ENCODE measurements at regions not wholly inside any gene's neighbourhood (a gene's known extent, or its start where the extent isn't known, plus 50 kb on each side); places are given as distances from the start of the nearest gene placed in this dataset.

DNA sequence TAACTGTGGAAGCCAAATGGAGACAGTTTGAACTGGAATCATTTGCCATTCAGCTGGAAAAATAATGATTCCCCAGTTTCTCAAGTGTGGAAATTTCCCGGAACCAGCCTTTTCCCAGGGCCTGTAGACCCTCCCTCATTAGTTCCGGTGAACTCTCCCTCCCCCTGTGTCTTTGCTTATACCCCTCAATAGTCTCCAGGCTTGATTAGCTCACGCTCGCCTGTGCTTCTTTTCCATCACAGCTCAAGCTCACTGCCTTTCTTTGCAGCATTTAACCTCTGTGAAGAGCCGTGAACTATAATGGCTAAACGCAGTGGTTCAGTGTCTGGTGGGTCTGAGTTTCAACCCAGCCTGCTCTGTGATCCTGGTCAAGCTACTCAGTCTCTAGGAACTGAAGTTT lies 690.8 kb downstream of the INHBA start:
- WGBS, 5 donors: 91 to 98% (median 95%) methylated on average over 6 of the region's 6 CpGs
- no peak overlapping the region for H3K4me3 ChIP-seq
- H3K27me3 ChIP-seq (replicated peaks in 1 of 7): no peaks in the 10 kb centered on the region
- H3K27ac ChIP-seq: no peak overlapping the region
- intact Hi-C loops (cut with DNase I; ENCODE audit: low total_unique reads): loop anchor here (10.0 kb wide), 1 partner anchor 683 kb away; no protein-coding TSS in a partner anchor
- DNase-seq: no peak
- H3K36me3 ChIP-seq: no peaks in the 10 kb centered on the region
- H3K4me1 ChIP-seq: peaks cover 0 to 11% (median 4%) of the 10 kb centered on the region in 6 donors
- TF ChIP-seq POLR2AphosphoS5 (IDR thresholded peaks at IDR 0.05) (no peak), POLR2A (IDR thresholded peaks at IDR 0.05) (no peak)
- TF ChIP-seq, protein P1, sequence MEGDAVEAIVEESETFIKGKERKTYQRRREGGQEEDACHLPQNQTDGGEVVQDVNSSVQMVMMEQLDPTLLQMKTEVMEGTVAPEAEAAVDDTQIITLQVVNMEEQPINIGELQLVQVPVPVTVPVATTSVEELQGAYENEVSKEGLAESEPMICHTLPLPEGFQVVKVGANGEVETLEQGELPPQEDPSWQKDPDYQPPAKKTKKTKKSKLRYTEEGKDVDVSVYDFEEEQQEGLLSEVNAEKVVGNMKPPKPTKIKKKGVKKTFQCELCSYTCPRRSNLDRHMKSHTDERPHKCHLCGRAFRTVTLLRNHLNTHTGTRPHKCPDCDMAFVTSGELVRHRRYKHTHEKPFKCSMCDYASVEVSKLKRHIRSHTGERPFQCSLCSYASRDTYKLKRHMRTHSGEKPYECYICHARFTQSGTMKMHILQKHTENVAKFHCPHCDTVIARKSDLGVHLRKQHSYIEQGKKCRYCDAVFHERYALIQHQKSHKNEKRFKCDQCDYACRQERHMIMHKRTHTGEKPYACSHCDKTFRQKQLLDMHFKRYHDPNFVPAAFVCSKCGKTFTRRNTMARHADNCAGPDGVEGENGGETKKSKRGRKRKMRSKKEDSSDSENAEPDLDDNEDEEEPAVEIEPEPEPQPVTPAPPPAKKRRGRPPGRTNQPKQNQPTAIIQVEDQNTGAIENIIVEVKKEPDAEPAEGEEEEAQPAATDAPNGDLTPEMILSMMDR (IDR thresholded peaks at IDR 0.05 in 8 of 11, conservative IDR thresholded peaks at IDR 0.05 in 3 of 11): no peak
- H3K9me3 ChIP-seq: no peaks in the 10 kb centered on the region

DNA sequence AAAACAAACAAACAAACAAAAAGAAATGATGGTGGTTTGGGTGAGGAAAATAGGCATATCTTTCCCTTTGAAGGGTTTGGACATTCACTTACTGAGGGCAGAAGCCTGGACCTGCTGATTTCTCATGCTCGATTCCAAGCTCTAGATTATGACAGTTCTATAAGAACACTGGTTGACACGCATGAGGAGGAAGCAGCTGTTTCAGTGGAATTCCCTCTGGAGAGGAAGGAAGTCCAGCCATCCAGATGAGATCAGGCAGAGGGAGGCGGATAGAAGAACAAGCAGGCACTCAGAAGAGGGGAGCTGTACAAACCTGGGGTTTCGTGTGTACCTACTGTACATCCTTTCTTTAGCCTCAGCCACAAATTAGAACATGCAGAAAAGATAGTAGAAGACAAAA lies 691.9 kb downstream of the INHBA start:
- TF ChIP-seq POLR2AphosphoS5 (IDR thresholded peaks at IDR 0.05): no peak
- TF ChIP-seq, protein P1 (IDR thresholded peaks at IDR 0.05 in 8 of 11, conservative IDR thresholded peaks at IDR 0.05 in 3 of 11): no peak
- TF ChIP-seq POLR2A (IDR thresholded peaks at IDR 0.05): no peak
- WGBS, 5 donors: 21 to 54% (median 27%) methylated on average over 4 of the region's 4 CpGs
- Histone ChIP-seq H3K27me3 (replicated peaks in 1 of 7) (no peaks in the 10 kb centered on the region), H3K4me3 (no peak overlapping the region), H3K4me1 (peaks cover 0 to 11% (median 4%) of the 10 kb centered on the region in 6 donors), H3K36me3 (no peaks in the 10 kb centered on the region), H3K27ac (peak overlapping the region in 3 of 8 donors; percentile 6 to 65 (median 46)), H3K9me3 (no peaks in the 10 kb centered on the region)
- intact Hi-C loops (cut with DNase I; ENCODE audit: low total_unique reads): loop anchor here (10.0 kb wide), 1 partner anchor 684 kb away; no protein-coding TSS in a partner anchor
- no peak for DNase-seq

DNA sequence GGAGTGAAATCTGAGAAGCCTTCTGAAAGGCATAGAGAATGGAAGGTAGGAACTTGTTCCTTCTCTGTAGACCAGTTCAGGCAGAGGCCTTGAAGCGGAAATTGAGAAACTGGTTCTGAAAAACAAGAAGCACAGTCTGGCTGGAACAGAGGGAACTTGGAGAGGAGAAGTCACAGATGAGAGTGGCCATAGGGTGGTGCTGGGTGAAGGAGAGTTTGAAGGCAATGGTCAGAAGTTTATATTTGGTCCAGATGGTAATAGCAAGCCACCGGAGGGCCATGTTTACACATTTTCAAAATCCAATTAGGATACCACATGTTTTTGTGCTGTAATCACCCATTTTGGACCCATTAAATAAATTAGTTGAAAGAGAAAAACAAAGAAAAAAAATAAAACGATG lies 692.5 kb downstream of the INHBA start:
- peaks cover 0 to 11% (median 4%) of the 10 kb centered on the region in 6 donors for H3K4me1 ChIP-seq
- H3K9me3 ChIP-seq: no peaks in the 10 kb centered on the region
- H3K36me3 ChIP-seq: no peaks in the 10 kb centered on the region
- no peaks in the 10 kb centered on the region for H3K27me3 ChIP-seq (replicated peaks in 1 of 7)
- DNase-seq: no peak
- H3K27ac ChIP-seq: peak overlapping the region in 4 of 8 donors; percentile 6 to 65 (median 42)
- WGBS, 5 donors: 59 to 85% (median 67%) methylated on average over 3 of the region's 3 CpGs
- intact Hi-C loops (cut with DNase I; ENCODE audit: low total_unique reads): loop anchor here (10.0 kb wide), 1 partner anchor 684 kb away; no protein-coding TSS in a partner anchor
- TF ChIP-seq POLR2A (IDR thresholded peaks at IDR 0.05) (no peak), POLR2AphosphoS5 (IDR thresholded peaks at IDR 0.05) (no peak)
- TF ChIP-seq, protein P1 (IDR thresholded peaks at IDR 0.05 in 8 of 11, conservative IDR thresholded peaks at IDR 0.05 in 3 of 11): no peak
- no peak overlapping the region for H3K4me3 ChIP-seq

DNA sequence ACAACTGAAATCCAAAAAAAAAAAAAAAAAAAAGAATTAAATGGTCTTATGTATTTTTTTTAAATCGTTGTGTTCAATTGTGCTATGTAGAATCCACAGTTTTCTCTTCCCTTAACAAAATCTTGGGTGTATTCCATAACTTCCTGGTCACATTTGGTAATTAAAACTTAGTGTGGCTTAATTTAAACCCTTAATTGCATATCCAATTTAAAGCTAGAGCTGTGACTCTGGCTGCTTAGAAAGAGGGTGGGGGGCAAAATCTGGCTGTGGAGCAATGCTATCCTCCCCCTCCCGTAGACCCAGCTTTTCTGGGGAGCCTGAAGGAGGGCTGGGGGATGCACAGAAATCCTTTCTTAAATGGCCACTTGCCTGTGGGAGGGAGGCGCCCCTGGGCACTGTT lies 695.1 kb downstream of the INHBA start:
- no peaks in the 10 kb centered on the region for H3K36me3 ChIP-seq
- 81 to 95% (median 86%) methylated on average over 3 of the region's 3 CpGs for whole genome bisulfite sequencing, 5 donors
- no peak overlapping the region for H3K4me3 ChIP-seq
- intact Hi-C loops (cut with DNase I; ENCODE audit: low total_unique reads): no loop called here
- H3K27me3 ChIP-seq (replicated peaks in 1 of 7): no peaks in the 10 kb centered on the region
- no peaks in the 10 kb centered on the region for H3K9me3 ChIP-seq
- no peak overlapping the region for H3K27ac ChIP-seq
- TF ChIP-seq, protein P1 (IDR thresholded peaks at IDR 0.05 in 8 of 11, conservative IDR thresholded peaks at IDR 0.05 in 3 of 11): no peak
- TF ChIP-seq POLR2AphosphoS5 (IDR thresholded peaks at IDR 0.05) (no peak), POLR2A (IDR thresholded peaks at IDR 0.05) (no peak)
- H3K4me1 ChIP-seq: peaks cover 0 to 11% (median 4%) of the 10 kb centered on the region in 6 donors
- DNase-seq: no peak
